H1 (cell line): ENCODE measurements at regions not wholly inside any gene's neighbourhood (a gene's known extent, or its start where the extent isn't known, plus 50 kb on each side); places are given as distances from the start of the nearest gene placed in this dataset.

ENCODE experiments used
- CTCF ChIA-PET: fragments of 300-600 bp; sonication (Branson Sonifier 250); formaldehyde crosslinking; loops from one replicate; lab custom pipeline; 2021; ENCODE audit not compliant: partially characterized antibody; lab: Charles Lee
- POLR2A ChIA-PET: fragments of 300-600 bp; sonication (Branson Sonifier 250); formaldehyde crosslinking; loops from one replicate; lab custom pipeline; 2021; ENCODE audit warnings: inconsistent platforms; ENCODE audit not compliant: partially characterized antibody; lab: Charles Lee
- DNase-seq, 2 experiments: peaks; one replicate each; pipeline versions ENCODE4 v3.0.0 to v3.0.0-alpha.2; 2010 to 2022; ENCODE audit warnings: low spot score in 2 of 2, low read depth in 1 of 2, mixed read lengths in 1 of 2
- FAIRE-seq: peaks from 2 replicates; lab custom pipeline; 2011; peaks lifted over from hg19 to GRCh38; lab: Jason Lieb, UNC
- H2AFZ ChIP-seq: 2 replicates; pipeline ENCODE4 v1.8.1; 2012; ENCODE audit warnings: low read length, inconsistent platforms
- H2AK5ac ChIP-seq: 2 replicates; pipeline ENCODE4 v1.6.1; 2013; ENCODE audit warnings: low read depth, low read length
- H2BK120ac ChIP-seq: replicated peaks from 2 replicates; pipeline ENCODE3; 2013; ENCODE audit warnings: low read depth, low read length, inconsistent platforms
- H2BK12ac ChIP-seq: 2 replicates; pipeline ENCODE4 v1.6.1; 2013; ENCODE audit warnings: low read depth, low read length
- H2BK15ac ChIP-seq: 2 replicates; pipeline ENCODE4 v1.6.1; 2013; ENCODE audit warnings: low read length
- H2BK20ac ChIP-seq: 2 replicates; pipeline ENCODE4 v1.6.1; 2013; ENCODE audit warnings: low read length
- H2BK5ac ChIP-seq: 2 replicates; pipeline ENCODE4 v1.6.1; 2013; ENCODE audit warnings: low read depth, low read length
- H3K14ac ChIP-seq: 2 replicates; pipeline ENCODE4 v1.6.1; 2013; ENCODE audit warnings: inconsistent platforms; ENCODE audit not compliant: insufficient read length
- H3K18ac ChIP-seq: 2 replicates; pipeline ENCODE4 v1.6.1; 2013; ENCODE audit warnings: low read length; ENCODE audit errors: extremely low read depth
- H3K23ac ChIP-seq: 2 replicates; pipeline ENCODE4 v1.6.1; 2013; ENCODE audit warnings: inconsistent platforms; ENCODE audit not compliant: insufficient read length
- H3K23me2 ChIP-seq: 2 replicates; pipeline ENCODE4 v1.6.1; 2013; ENCODE audit warnings: low read depth, low read length
- H3K27ac ChIP-seq: 2 replicates; pipeline ENCODE4 v1.6.1; 2011; ENCODE audit warnings: low read depth, low read length, inconsistent platforms
- H3K27me3 ChIP-seq, 4 experiments: replicated peaks in 1 of 4; 1 replicate in 1 of 4; 2 replicates in 3 of 4; pipeline versions ENCODE4 v1.6.1 to v1.8.1; 2011 to 2013; ENCODE audit warnings: low read length in 3 of 4, mild to moderate bottlenecking in 3 of 4, inconsistent platforms in 2 of 4, mixed read lengths in 2 of 4, moderate library complexity in 1 of 4; ENCODE audit not compliant: control insufficient read depth in 3 of 4, insufficient read depth in 3 of 4; ENCODE audit errors: extremely low read depth in 1 of 4
- H3K36me3 ChIP-seq, 4 experiments: 2 replicates each; pipeline versions ENCODE4 v1.6.1 to v1.8.1; 2011 to 2013; ENCODE audit warnings: mild to moderate bottlenecking in 4 of 4, low read length in 3 of 4, moderate library complexity in 2 of 4, control low read depth in 1 of 4, inconsistent platforms in 1 of 4; ENCODE audit not compliant: insufficient read depth in 4 of 4, control insufficient read depth in 2 of 4
- H3K4ac ChIP-seq: replicated peaks from 2 replicates; pipeline ENCODE3; 2013; ENCODE audit warnings: low read length, low read depth, mixed read lengths, inconsistent platforms; ENCODE audit not compliant: insufficient read length
- H3K4me1 ChIP-seq, 4 experiments: replicated peaks in 1 of 4; 1 replicate in 1 of 4; 2 replicates in 3 of 4; pipeline versions ENCODE4 v1.6.1 to v1.8.1; 2011 to 2013; ENCODE audit warnings: low read length in 3 of 4, inconsistent platforms in 2 of 4, mixed read lengths in 1 of 4; ENCODE audit not compliant: insufficient read depth in 4 of 4, control insufficient read depth in 3 of 4
- H3K4me2 ChIP-seq, 2 experiments: 2 replicates each; pipeline versions ENCODE4 v1.6.1 to v1.8.1; 2011 to 2013; ENCODE audit warnings: low read depth in 2 of 2, low read length in 2 of 2, control low read depth in 1 of 2, inconsistent platforms in 1 of 2, mild to moderate bottlenecking in 1 of 2; ENCODE audit not compliant: insufficient read depth in 1 of 2
- H3K4me3 ChIP-seq, 4 experiments: fragments of 200-600, 300-600 bp in 1 of 4; sonication (generic), shearing (Covaris generic), sonication (Bioruptor Twin) in 1 of 4; 2 replicates each; pipeline versions ENCODE4 v1.5.1 to v1.8.1; 2011 to 2016; ENCODE audit warnings: low read length in 4 of 4, low read depth in 3 of 4, control low read depth in 2 of 4, inconsistent platforms in 2 of 4, mild to moderate bottlenecking in 2 of 4, mixed read lengths in 1 of 4, moderate library complexity in 1 of 4; ENCODE audit not compliant: insufficient read depth in 2 of 4; ENCODE audit errors: extremely low read depth in 1 of 4
- H3K56ac ChIP-seq: replicated peaks from 2 replicates; pipeline ENCODE3; 2013; ENCODE audit warnings: low read depth, mild to moderate bottlenecking, mixed read lengths, low read length, inconsistent platforms; ENCODE audit not compliant: insufficient read length
- H3K79me1 ChIP-seq: 2 replicates; pipeline ENCODE4 v1.6.1; 2013; ENCODE audit warnings: low read depth, low read length, control low read depth
- H3K79me2 ChIP-seq, 2 experiments: 2 replicates each; pipeline versions ENCODE4 v1.6.1 to v1.8.1; 2012 to 2013; ENCODE audit warnings: low read length in 2 of 2, mild to moderate bottlenecking in 2 of 2, inconsistent platforms in 1 of 2; ENCODE audit not compliant: insufficient read depth in 2 of 2, control insufficient read depth in 1 of 2
- H3K9ac ChIP-seq, 4 experiments: replicated peaks in 1 of 4; 1 replicate in 1 of 4; 2 replicates in 3 of 4; pipeline versions ENCODE4 v1.6.1 to v1.8.1; 2011 to 2013; ENCODE audit warnings: low read depth in 3 of 4, low read length in 3 of 4, control low read depth in 2 of 4, mild to moderate bottlenecking in 2 of 4, moderate library complexity in 2 of 4, inconsistent platforms in 1 of 4; ENCODE audit errors: extremely low read depth in 1 of 4
- H3K9me3 ChIP-seq, 2 experiments: 2 replicates each; pipeline versions ENCODE4 v1.6.1 to v1.8.1; 2012 to 2013; ENCODE audit warnings: mild to moderate bottlenecking in 2 of 2, moderate library complexity in 2 of 2, control low read depth in 1 of 2, inconsistent platforms in 1 of 2, low read depth in 1 of 2, low read length in 1 of 2, mixed read lengths in 1 of 2; ENCODE audit not compliant: insufficient read depth in 2 of 2
- H4K20me1 ChIP-seq, 2 experiments: replicated peaks in 1 of 2; 2 replicates each; pipeline versions ENCODE3 to v1.8.1; 2011 to 2013; ENCODE audit warnings: inconsistent platforms in 2 of 2, low read length in 2 of 2, mild to moderate bottlenecking in 1 of 2; ENCODE audit not compliant: insufficient read depth in 2 of 2, control insufficient read depth in 1 of 2
- H4K5ac ChIP-seq: 2 replicates; pipeline ENCODE4 v1.6.1; 2013; ENCODE audit warnings: low read length, low read depth, mixed read lengths, inconsistent platforms; ENCODE audit not compliant: insufficient read length
- H4K8ac ChIP-seq: 2 replicates; pipeline ENCODE4 v1.8.0; 2013; ENCODE audit warnings: mild to moderate bottlenecking, moderate library complexity, low read length, inconsistent platforms; ENCODE audit not compliant: insufficient read depth; ENCODE audit errors: extremely low read depth
- H4K91ac ChIP-seq: replicated peaks from 2 replicates; pipeline ENCODE3; 2013; ENCODE audit warnings: low read length, mixed read lengths, inconsistent platforms; ENCODE audit not compliant: insufficient read length
- ATF3 ChIP-seq: IDR thresholded peaks from 2 replicates; pipeline ENCODE4 v1.6.1; 2011; ENCODE audit warnings: low read depth, mild to moderate bottlenecking, low read length; ENCODE audit not compliant: insufficient read depth
- CBX5 ChIP-seq: fragments of 300-800, 300-1000 bp; sonication (generic); IDR thresholded peaks from 2 replicates; pipeline ENCODE4 v1.7.1; 2016; ENCODE audit warnings: antibody characterized with exemption, low read length, low read depth
- CHD1 ChIP-seq: IDR thresholded peaks from 2 replicates; pipeline ENCODE4 v1.6.1; 2012; ENCODE audit warnings: low read depth, low read length, improper control_type of control experiment
- HDAC2 ChIP-seq, 2 experiments: fragments of 300-600 bp in 1 of 2; sonication (generic) in 1 of 2; IDR thresholded peaks; 2 replicates each; pipeline ENCODE4 v1.6.1; 2011 to 2012; ENCODE audit warnings: low read depth in 2 of 2, low read length in 2 of 2, mild to moderate bottlenecking in 2 of 2, moderate library complexity in 2 of 2, borderline replicate concordance in 1 of 2, inconsistent platforms in 1 of 2
- NANOG ChIP-seq: IDR thresholded peaks from 2 replicates; pipeline ENCODE4 v1.6.1; 2011; ENCODE audit warnings: low read length, low read depth, mild to moderate bottlenecking, inconsistent platforms; ENCODE audit not compliant: insufficient read depth, poor library complexity, severe bottlenecking
- WGBS, 2 experiments: shearing (Covaris generic) in 1 of 2; methylation state at CpG; one replicate each; pipeline versions ENCODE4 v1.1.6 to v1.1.7; 2013 to 2015; ENCODE audit warnings: low lambda C conversion rate in 2 of 2, mixed read lengths in 2 of 2, inconsistent platforms in 1 of 2, low coverage in 1 of 2, missing lambda C conversion rate in 1 of 2; ENCODE audit not compliant: insufficient replicate concordance in 2 of 2, insufficient coverage in 1 of 2, insufficient read length in 1 of 2; ENCODE audit errors: extremely low coverage in 1 of 2, missing lambda C conversion rate in 1 of 2; 5-methylcytosine and 5-hydroxymethylcytosine counted together

- no peaks in the 10 kb centered on the region for H3K4me1 ChIP-seq
- H3K56ac ChIP-seq = no peak overlapping the region
- H4K91ac ChIP-seq = no peak overlapping the region
- H3K4me3 ChIP-seq = no peak overlapping the region
- ChIA-PET POLR2A (no interaction called here), CTCF (interaction anchor here (0.9 kb wide), 1 partner anchor 140 kb away, joined by 3 read pairs; no protein-coding TSS in a partner anchor)
- H3K23ac ChIP-seq = no peak overlapping the region
- H4K5ac ChIP-seq = no peak overlapping the region
- no peak overlapping the region for H2BK15ac ChIP-seq
- H3K9me3 ChIP-seq = peaks cover 28 to 31% of the 10 kb centered on the region in 2 experiments
- H3K27me3 ChIP-seq = no peaks in the 10 kb centered on the region
- TF ChIP-seq NANOG = no peak
- no peak for TF ChIP-seq HDAC2 (IDR thresholded peaks at IDR 0.05; ENCODE audit: borderline replicate concordance in 1 of 2, low read depth in 2 of 2, low read length in 2 of 2)
- TF ChIP-seq ATF3 = no peak
- TF ChIP-seq CBX5 = no peak
- TF ChIP-seq CHD1 = no peak
- FAIRE-seq (no peak), DNase-seq (no peak)
- H3K4ac ChIP-seq = no peak overlapping the region
- no peak overlapping the region for H2BK12ac ChIP-seq
- no peak overlapping the region for H4K8ac ChIP-seq
- H3K4me2 ChIP-seq = no peak overlapping the region
- no peaks in the 10 kb centered on the region for H3K79me2 ChIP-seq
- H3K23me2 ChIP-seq = no peaks in the 10 kb centered on the region
- H3K27ac ChIP-seq = no peak overlapping the region
- no peaks in the 10 kb centered on the region for H3K79me1 ChIP-seq
- 85% methylated on average over 7 of the region's 7 CpGs; no CpG with 5 or more reads in 1 of the 2 experiments for WGBS, 2 experiments
- H3K36me3 ChIP-seq = no peaks in the 10 kb centered on the region
- no peak overlapping the region for H2BK5ac ChIP-seq
- H3K9ac ChIP-seq = no peak overlapping the region
- no peak overlapping the region for H3K14ac ChIP-seq
- no peaks in the 10 kb centered on the region for H4K20me1 ChIP-seq
- no peak overlapping the region for H3K18ac ChIP-seq
- H2AFZ ChIP-seq = no peak overlapping the region
- H2AK5ac ChIP-seq = no peak overlapping the region
- H2BK20ac ChIP-seq = no peak overlapping the region
- no peak overlapping the region for H2BK120ac ChIP-seq
Measured at GRCh38 chr5:179453616-179454015, 96.7 kb upstream of the RUFY1 start.
